Body of pancreas (tissue), 4 donors: ENCODE measurements at regions not wholly inside any gene's neighbourhood (a gene's known extent, or its start where the extent isn't known, plus 50 kb on each side); places are given as distances from the start of the nearest gene placed in this dataset.

Experiments
- ATAC-seq: fragments of 150-250 bp; one replicate; pipeline ENCODE4 v1.9.1; 2016
- DNase-seq, 4 donors: peaks; one replicate each; pipeline ENCODE4 v3.0.0-alpha.2; 2019
- H3K27ac ChIP-seq, 4 donors: fragments of 200-600 bp; sonication (generic); 1 replicate in 3 of 4; 2 replicates in 1 of 4; pipeline versions ENCODE4 v1.5.1 to v1.6.1; 2016 to 2019; ENCODE audit warnings: mild to moderate bottlenecking in 1 of 4, mixed read lengths in 1 of 4, moderate library complexity in 1 of 4
- H3K27me3 ChIP-seq, 2 donors: fragments of 200-600 bp; sonication (generic); one replicate each; pipeline ENCODE4 v1.6.0; 2016; ENCODE audit warnings: mild to moderate bottlenecking in 1 of 2
- H3K36me3 ChIP-seq, 2 donors: fragments of 200-600 bp; sonication (generic); replicated peaks in 1 of 2; 2 replicates each; pipeline ENCODE4 v1.5.1; 2016; ENCODE audit warnings: low read depth in 2 of 2; ENCODE audit not compliant: insufficient read depth in 1 of 2
- H3K4me1 ChIP-seq: fragments of 200-600 bp; sonication (generic); one replicate; pipeline ENCODE4 v1.6.0; 2016
- H3K4me3 ChIP-seq, 2 donors: fragments of 200-600 bp; sonication (generic); 1 replicate in 1 of 2; 2 replicates in 1 of 2; pipeline ENCODE4 v1.5.1; 2016 to 2019
- H3K9me3 ChIP-seq, 3 donors: fragments of 200-600 bp; sonication (generic); 1 replicate in 2 of 3; 2 replicates in 1 of 3; pipeline ENCODE4 v1.5.1; 2016
- POLR2A ChIP-seq, 3 donors: fragments of 450-650 bp; IDR thresholded peaks; one replicate each; pipeline ENCODE4 v1.6.1; 2016; ENCODE audit warnings: antibody characterized with exemption in 3 of 3, mild to moderate bottlenecking in 2 of 3
- WGBS, 2 donors: methylation state at CpG; one replicate each; pipeline ENCODE4 v1.1.5; 2017; 5-methylcytosine and 5-hydroxymethylcytosine counted together
- intact Hi-C: fragments of 100-400 bp; cut with DNase I; formaldehyde crosslinking; loops from one replicate; pipeline ENCODE4 v1.15.1; 2023
- TF ChIP-seq, protein P1 (sequence below), 7 experiments: fragments of 450-650 bp in 4 of 7; fragments of 200-600 bp in 3 of 7; sonication (generic) in 3 of 7; IDR thresholded peaks; one replicate each; pipeline ENCODE4 v1.5.1; 2016 to 2019; ENCODE audit warnings: antibody characterized with exemption in 7 of 7

DNA sequence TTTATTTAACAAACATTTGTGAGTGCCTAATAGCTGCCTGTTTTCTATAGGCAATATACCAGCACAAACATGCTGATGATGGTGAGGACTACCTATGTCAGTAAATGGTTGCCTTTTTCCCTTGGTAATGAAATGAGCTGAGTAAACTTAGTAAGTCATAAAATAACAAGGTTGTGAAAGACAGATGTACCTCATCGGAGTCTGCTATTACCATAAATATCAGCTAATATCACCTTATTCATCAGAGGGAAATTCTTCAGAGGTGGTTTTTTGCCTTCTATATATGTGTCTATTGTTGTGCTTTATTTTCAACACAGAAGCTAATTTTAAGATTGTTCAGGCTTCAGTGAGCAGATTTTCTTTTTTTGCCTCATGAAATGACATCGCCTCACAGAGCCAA, 1040.5 kb downstream of the DTWD2 start:
- H3K27ac ChIP-seq = no peak overlapping the region
- ATAC-seq (no peak), DNase-seq (no peak)
- no peaks in the 10 kb centered on the region for H3K9me3 ChIP-seq
- no peaks in the 10 kb centered on the region for H3K4me1 ChIP-seq
- WGBS, 2 donors = 89 to 95% methylated on average over 2 of the region's 2 CpGs
- TF ChIP-seq, protein P1, sequence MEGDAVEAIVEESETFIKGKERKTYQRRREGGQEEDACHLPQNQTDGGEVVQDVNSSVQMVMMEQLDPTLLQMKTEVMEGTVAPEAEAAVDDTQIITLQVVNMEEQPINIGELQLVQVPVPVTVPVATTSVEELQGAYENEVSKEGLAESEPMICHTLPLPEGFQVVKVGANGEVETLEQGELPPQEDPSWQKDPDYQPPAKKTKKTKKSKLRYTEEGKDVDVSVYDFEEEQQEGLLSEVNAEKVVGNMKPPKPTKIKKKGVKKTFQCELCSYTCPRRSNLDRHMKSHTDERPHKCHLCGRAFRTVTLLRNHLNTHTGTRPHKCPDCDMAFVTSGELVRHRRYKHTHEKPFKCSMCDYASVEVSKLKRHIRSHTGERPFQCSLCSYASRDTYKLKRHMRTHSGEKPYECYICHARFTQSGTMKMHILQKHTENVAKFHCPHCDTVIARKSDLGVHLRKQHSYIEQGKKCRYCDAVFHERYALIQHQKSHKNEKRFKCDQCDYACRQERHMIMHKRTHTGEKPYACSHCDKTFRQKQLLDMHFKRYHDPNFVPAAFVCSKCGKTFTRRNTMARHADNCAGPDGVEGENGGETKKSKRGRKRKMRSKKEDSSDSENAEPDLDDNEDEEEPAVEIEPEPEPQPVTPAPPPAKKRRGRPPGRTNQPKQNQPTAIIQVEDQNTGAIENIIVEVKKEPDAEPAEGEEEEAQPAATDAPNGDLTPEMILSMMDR (IDR thresholded peaks at IDR 0.05) = no peak
- TF ChIP-seq POLR2A (IDR thresholded peaks at IDR 0.05) = no peak
- no peak overlapping the region for H3K4me3 ChIP-seq
- intact Hi-C loops = no loop called here
- H3K36me3 ChIP-seq = no peaks in the 10 kb centered on the region
- no peaks in the 10 kb centered on the region for H3K27me3 ChIP-seq

DNA sequence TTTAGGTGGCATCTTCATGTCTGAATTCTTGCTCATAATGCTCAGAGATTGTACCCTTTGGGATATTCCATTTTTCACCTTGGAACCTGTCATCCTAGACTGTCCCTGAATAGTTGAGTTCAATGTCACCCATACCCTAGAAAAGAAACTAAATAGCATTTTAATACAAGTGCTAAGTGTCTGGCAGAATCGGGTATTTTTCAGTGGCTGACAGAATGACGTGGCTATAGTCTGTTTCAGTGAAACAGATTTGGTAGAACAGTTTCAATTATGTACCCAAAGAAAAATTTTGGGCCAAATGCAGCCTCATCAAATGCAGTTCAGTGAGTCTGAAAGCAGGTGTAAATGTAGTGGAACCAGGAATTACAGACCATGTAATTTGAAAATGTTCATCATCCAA, 1041.2 kb downstream of the DTWD2 start:
- Histone ChIP-seq H3K9me3 (peaks cover 0 to 2% (median 0%) of the 10 kb centered on the region in 3 donors), H3K27ac (no peak overlapping the region), H3K36me3 (no peaks in the 10 kb centered on the region), H3K4me3 (no peak overlapping the region), H3K27me3 (no peaks in the 10 kb centered on the region), H3K4me1 (no peaks in the 10 kb centered on the region)
- WGBS, 2 donors = 52 to 63% methylated on average over 2 of the region's 2 CpGs
- intact Hi-C loops = no loop called here
- no peak for ATAC-seq
- TF ChIP-seq, protein P1 (IDR thresholded peaks at IDR 0.05) = no peak
- TF ChIP-seq POLR2A (IDR thresholded peaks at IDR 0.05) = no peak
- DNase-seq = no peak

DNA sequence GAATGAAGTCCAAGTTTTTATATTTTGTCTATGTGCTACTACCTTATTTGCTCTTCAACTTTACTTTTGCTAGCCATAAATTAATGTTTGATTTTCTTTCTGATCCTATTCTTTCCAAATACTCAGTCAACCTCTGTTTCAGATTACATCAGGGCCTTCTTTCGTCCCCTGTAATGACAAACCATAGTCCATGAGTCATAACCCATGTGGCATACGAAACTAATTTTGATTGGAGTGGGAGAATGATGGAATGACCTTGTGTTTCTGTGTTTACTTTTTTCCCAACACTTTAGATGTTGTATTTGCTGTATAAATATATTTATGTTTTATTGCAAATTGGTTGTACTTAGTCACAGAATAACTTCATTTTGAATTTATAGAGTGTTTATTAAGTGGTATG, 1043.1 kb downstream of the DTWD2 start:
- no peak for DNase-seq
- Histone ChIP-seq H3K36me3 (no peaks in the 10 kb centered on the region), H3K4me1 (no peaks in the 10 kb centered on the region), H3K27ac (no peak overlapping the region), H3K9me3 (peaks cover 0 to 4% (median 0%) of the 10 kb centered on the region in 3 donors), H3K4me3 (no peak overlapping the region), H3K27me3 (no peaks in the 10 kb centered on the region)
- intact Hi-C loops = no loop called here
- WGBS, 2 donors = 35 to 54% methylated on average over 2 of the region's 2 CpGs
- ATAC-seq = no peak
- TF ChIP-seq POLR2A (IDR thresholded peaks at IDR 0.05) = no peak
- TF ChIP-seq, protein P1 (IDR thresholded peaks at IDR 0.05) = no peak

DNA sequence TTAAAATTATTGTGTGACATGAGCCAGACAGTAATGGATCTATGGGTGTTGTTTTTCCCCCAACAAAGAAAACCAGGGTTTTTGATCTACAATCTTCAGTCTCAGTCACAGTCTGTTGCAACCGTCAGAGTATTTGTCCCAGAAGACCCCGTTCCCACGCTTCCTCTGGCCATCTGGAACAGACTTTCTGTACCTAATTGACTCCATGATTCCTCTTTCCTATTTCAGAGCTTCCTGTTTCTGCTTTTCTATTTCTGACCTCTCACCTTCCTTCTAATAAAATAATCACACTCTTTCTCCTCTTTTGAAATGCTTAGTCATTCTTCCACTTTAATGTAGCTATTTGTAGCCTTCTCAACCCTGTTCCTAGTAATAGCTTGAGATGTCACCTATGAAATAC, 1044.8 kb downstream of the DTWD2 start:
- H3K27me3 ChIP-seq = no peaks in the 10 kb centered on the region
- DNase-seq (no peak), ATAC-seq (no peak)
- WGBS, 2 donors = 42 to 48% methylated on average over 3 of the region's 3 CpGs
- no peak for TF ChIP-seq POLR2A (IDR thresholded peaks at IDR 0.05)
- TF ChIP-seq, protein P1 (IDR thresholded peaks at IDR 0.05) = no peak
- peaks cover 0 to 4% (median 0%) of the 10 kb centered on the region in 3 donors for H3K9me3 ChIP-seq
- no peaks in the 10 kb centered on the region for H3K36me3 ChIP-seq
- no peak overlapping the region for H3K4me3 ChIP-seq
- intact Hi-C loops = no loop called here
- H3K4me1 ChIP-seq = no peaks in the 10 kb centered on the region
- H3K27ac ChIP-seq = no peak overlapping the region

DNA sequence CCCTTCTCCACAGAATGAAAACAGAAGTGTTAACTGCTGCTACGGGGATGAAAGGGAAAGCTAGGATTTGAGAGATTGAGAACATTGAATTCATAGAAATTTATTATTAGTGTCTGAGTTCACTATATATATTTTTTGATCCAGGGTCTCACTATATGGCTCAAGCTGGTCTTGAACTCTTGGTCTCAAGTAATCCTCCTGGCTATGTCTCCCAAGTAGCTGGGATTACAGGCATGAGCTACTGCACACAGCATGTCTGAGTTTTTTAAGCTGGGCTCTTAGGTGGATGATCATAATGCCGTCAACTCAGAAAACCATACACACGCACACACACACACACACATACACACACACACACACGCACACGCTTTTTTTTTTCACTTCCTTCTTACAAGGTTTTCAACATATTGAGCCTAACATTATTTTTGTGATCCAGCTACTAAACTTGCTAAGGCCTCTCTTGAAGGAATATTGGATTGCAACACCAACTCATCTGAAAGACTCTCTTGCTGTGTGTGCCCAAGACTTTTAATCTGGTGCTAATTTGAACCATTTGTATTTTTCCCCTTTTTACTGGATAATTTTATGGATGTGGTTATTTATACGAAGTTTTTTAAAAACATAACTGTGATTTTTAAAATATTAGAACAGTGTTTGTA, 1045.4 kb downstream of the DTWD2 start:
- Histone ChIP-seq H3K27ac (no peak overlapping the region), H3K36me3 (no peaks in the 10 kb centered on the region), H3K4me1 (no peaks in the 10 kb centered on the region), H3K9me3 (peaks cover 0 to 4% (median 0%) of the 10 kb centered on the region in 3 donors), H3K27me3 (no peaks in the 10 kb centered on the region), H3K4me3 (no peak overlapping the region)
- intact Hi-C loops = no loop called here
- DNase-seq (no peak), ATAC-seq (no peak)
- WGBS, 2 donors = 67 to 70% methylated on average over 6 of the region's 6 CpGs
- TF ChIP-seq, protein P1 (IDR thresholded peaks at IDR 0.05) = no peak
- TF ChIP-seq POLR2A (IDR thresholded peaks at IDR 0.05) = no peak
